Mucosa of descending colon (tissue), 3 donors: ENCODE measurements at regions not wholly inside any gene's neighbourhood (a gene's known extent, or its start where the extent isn't known, plus 50 kb on each side); places are given as distances from the start of the nearest gene placed in this dataset.

ENCODE experiments used
- ATAC-seq: fragments of 200-7000 bp; cut with Tn5 transposase; one replicate; pipeline ENCODE4 v1.9.1; 2020; ENCODE audit warnings: mild to moderate bottlenecking, moderate library complexity
- DNase-seq, 3 donors: peaks; one replicate each; pipeline ENCODE4 v3.0.0-alpha.2; 2020
- H3K36me3 ChIP-seq: fragments of 200-600 bp; one replicate; pipeline ENCODE4 v1.8.0; 2021; ENCODE audit warnings: low read depth, mild to moderate bottlenecking
- H3K4me1 ChIP-seq: fragments of 200-600 bp; one replicate; pipeline ENCODE4 v1.8.0; 2021; ENCODE audit warnings: low read depth, mild to moderate bottlenecking
- H3K4me3 ChIP-seq: fragments of 200-600 bp; one replicate; pipeline ENCODE4 v1.8.0; 2021; ENCODE audit warnings: mild to moderate bottlenecking
- H3K9me3 ChIP-seq: fragments of 200-600 bp; one replicate; pipeline ENCODE4 v1.8.0; 2021; ENCODE audit warnings: mild to moderate bottlenecking
- intact Hi-C, 2 donors: fragments of 100-400 bp; cut with DNase I in 1 of 2; cut with micrococcal nuclease in 1 of 2; formaldehyde crosslinking; loops; one replicate each; pipeline versions ENCODE4 v1.11.0 to v1.11.1; 2022; cut with DNase I, micrococcal nuclease
- TF ChIP-seq, protein P1 (sequence below): fragments of 200-600 bp; IDR thresholded peaks from one replicate; pipeline ENCODE4 v1.8.0; 2022; ENCODE audit warnings: antibody characterized with exemption, mild to moderate bottlenecking
- donor health status: DM: no; HTN: no; CAD: no; lungs with moderate emphysema.
- donor health status: DM: no; HTN: no; CAD: no.
- donor health status: DM: no; HTN: yes; CAD: no.

- intact Hi-C loops: no loop called here
- DNase-seq: no peak
- Histone ChIP-seq H3K4me3 (no peak overlapping the region), H3K9me3 (no peaks in the 10 kb centered on the region), H3K36me3 (no peaks in the 10 kb centered on the region), H3K4me1 (no peaks in the 10 kb centered on the region)
- ATAC-seq: no peak
- TF ChIP-seq, protein P1, sequence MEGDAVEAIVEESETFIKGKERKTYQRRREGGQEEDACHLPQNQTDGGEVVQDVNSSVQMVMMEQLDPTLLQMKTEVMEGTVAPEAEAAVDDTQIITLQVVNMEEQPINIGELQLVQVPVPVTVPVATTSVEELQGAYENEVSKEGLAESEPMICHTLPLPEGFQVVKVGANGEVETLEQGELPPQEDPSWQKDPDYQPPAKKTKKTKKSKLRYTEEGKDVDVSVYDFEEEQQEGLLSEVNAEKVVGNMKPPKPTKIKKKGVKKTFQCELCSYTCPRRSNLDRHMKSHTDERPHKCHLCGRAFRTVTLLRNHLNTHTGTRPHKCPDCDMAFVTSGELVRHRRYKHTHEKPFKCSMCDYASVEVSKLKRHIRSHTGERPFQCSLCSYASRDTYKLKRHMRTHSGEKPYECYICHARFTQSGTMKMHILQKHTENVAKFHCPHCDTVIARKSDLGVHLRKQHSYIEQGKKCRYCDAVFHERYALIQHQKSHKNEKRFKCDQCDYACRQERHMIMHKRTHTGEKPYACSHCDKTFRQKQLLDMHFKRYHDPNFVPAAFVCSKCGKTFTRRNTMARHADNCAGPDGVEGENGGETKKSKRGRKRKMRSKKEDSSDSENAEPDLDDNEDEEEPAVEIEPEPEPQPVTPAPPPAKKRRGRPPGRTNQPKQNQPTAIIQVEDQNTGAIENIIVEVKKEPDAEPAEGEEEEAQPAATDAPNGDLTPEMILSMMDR: no peak
These were observed 141.1 kb upstream of the VSTM2B start for GRCh38 chr19:29384656-29385055.

DNA sequence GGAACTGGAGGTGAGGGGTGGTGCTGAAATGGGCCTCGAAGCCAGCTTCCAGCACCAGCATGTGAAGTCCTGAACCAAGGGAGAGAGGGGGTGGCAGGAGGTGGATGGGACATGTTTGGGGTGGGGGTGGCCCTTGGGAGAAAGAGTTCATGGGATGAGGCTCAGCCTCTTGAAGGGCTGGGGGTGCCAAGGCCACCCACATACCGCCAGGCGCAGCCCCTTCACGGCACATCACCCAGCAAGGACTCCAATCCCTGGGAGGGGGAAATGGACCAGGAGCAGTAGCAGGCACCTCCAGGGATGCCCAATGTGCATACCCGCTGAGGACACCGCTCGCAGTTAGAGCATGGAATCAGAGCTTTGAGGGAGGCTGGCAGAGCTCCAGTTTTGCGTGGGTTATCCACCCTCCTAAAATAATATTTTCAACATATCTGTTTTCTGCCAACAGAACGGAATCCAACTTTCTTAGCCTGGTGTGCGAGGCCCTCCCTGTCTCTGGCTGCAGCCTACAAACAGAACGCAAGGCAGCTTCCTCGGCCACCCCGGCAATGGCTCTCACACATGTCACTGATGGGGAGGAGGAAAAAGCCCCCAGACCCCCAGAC is 140.5 kb upstream of the VSTM2B start:
- TF ChIP-seq, protein P1: no peak
- DNase-seq: no peak
- Histone ChIP-seq H3K9me3 (no peaks in the 10 kb centered on the region), H3K4me3 (no peak overlapping the region), H3K4me1 (no peaks in the 10 kb centered on the region), H3K36me3 (no peaks in the 10 kb centered on the region)
- ATAC-seq: no peak
- intact Hi-C loops: no loop called here

GRCh38 chr19:29386970-29387369 is 138.8 kb upstream of the VSTM2B start:
- Histone ChIP-seq H3K4me1 (no peaks in the 10 kb centered on the region), H3K9me3 (peaks cover 8% of the 10 kb centered on the region), H3K4me3 (no peak overlapping the region), H3K36me3 (no peaks in the 10 kb centered on the region)
- TF ChIP-seq, protein P1: no peak
- ATAC-seq: no peak
- intact Hi-C loops: no loop called here
- DNase-seq: no peak

GRCh38 chr19:29387586-29387985 is 138.2 kb upstream of the VSTM2B start:
- ATAC-seq: no peak
- Histone ChIP-seq H3K36me3 (no peaks in the 10 kb centered on the region), H3K4me1 (no peaks in the 10 kb centered on the region), H3K4me3 (no peak overlapping the region), H3K9me3 (peaks cover 9% of the 10 kb centered on the region)
- intact Hi-C loops: no loop called here
- TF ChIP-seq, protein P1: no peak
- DNase-seq: no peak

DNA sequence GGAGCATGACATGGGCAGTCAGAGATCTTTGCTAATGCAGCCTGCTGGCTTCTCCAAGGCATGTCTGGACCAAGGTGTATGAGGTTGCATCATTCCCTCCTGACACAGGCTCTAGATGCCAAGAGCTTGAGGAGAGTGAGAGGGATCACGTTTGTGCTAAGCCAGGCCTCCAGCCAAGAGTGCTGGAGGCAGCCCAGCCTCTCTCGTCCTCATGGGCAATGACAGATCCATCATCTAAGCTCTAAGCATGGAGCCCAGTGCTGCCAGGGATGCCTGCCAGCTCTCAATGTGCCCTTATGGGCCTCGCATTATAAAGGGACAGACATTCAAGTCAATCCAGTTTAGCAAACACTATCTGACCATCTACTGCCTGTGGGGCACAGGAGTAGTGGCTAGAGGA is 136.3 kb upstream of the VSTM2B start:
- Histone ChIP-seq H3K4me3 (no peak overlapping the region), H3K36me3 (no peaks in the 10 kb centered on the region), H3K4me1 (no peaks in the 10 kb centered on the region), H3K9me3 (peaks cover 9% of the 10 kb centered on the region)
- TF ChIP-seq, protein P1: no peak
- intact Hi-C loops: no loop called here
- DNase-seq: no peak
- ATAC-seq: no peak

GRCh38 chr19:29390742-29391141 is 135.1 kb upstream of the VSTM2B start:
- ATAC-seq: no peak
- Histone ChIP-seq H3K4me1 (no peaks in the 10 kb centered on the region), H3K4me3 (no peak overlapping the region), H3K36me3 (no peaks in the 10 kb centered on the region), H3K9me3 (peaks cover 9% of the 10 kb centered on the region)
- no peak for DNase-seq
- TF ChIP-seq, protein P1: no peak
- intact Hi-C loops: no loop called here
